Endothelial cell of umbilical vein (primary cell): ENCODE measurements at regions not wholly inside any gene's neighbourhood (a gene's known extent, or its start where the extent isn't known, plus 50 kb on each side); places are given as distances from the start of the nearest gene placed in this dataset.

Experiments
- CTCF ChIP-seq, 2 donors: IDR thresholded peaks; 1 replicate in 1 of 2; 2 replicates in 1 of 2; pipeline ENCODE4 v1.5.1; 2011; ENCODE audit warnings: low read length in 2 of 2, mild to moderate bottlenecking in 2 of 2, moderate library complexity in 2 of 2, control low read depth in 1 of 2, inconsistent platforms in 1 of 2, low read depth in 1 of 2; ENCODE audit not compliant: insufficient read depth in 1 of 2; ENCODE audit errors: extremely low read depth in 1 of 2
- EZH2 ChIP-seq: IDR thresholded peaks from 2 replicates; pipeline ENCODE4 v1.6.1; 2012; ENCODE audit warnings: borderline replicate concordance, low read depth, mild to moderate bottlenecking, moderate library complexity, low read length, inconsistent platforms; ENCODE audit not compliant: severe bottlenecking
- POLR2A ChIP-seq: IDR thresholded peaks from 2 replicates; pipeline ENCODE4 v1.6.1; 2012; ENCODE audit warnings: low read depth, mild to moderate bottlenecking, control low read depth, low read length

DNA sequence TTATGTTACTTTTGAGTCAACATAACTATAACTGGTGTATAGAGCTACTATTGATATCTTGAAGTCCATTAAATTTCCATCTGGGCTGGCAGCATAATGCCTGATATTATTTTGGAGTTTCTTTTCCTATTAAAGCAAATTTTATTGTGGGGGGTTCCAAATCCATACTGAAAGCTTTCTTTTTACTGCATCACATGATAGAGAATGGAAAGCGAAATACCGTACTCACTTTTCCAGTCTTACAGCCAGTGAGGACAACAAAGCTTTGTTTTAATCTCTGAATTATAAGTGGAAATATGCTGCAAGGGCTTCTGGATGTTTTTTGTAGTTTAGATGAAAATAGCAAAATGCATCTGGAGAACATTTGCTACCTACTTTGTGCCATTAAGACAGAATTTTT is 477.5 kb upstream of the SEMA3D start:
- TF ChIP-seq EZH2 (no peak), CTCF (IDR thresholded peaks at IDR 0.05; ENCODE audit: extremely low read depth in 1 of 2, insufficient read depth in 1 of 2, low read depth in 1 of 2, low read length in 2 of 2) (no peak), POLR2A (no peak)
